Keratinocyte (primary cell): ENCODE measurements at regions not wholly inside any gene's neighbourhood (a gene's known extent, or its start where the extent isn't known, plus 50 kb on each side); places are given as distances from the start of the nearest gene placed in this dataset.

Experiments
- CTCF ChIP-seq, 3 experiments: IDR thresholded peaks in 1 of 3; conservative IDR thresholded peaks in 1 of 3; optimal IDR thresholded peaks in 1 of 3; 2 replicates in 2 of 3; 3 replicates in 1 of 3; pipeline versions ENCODE3 to v1.5.1; 2011; ENCODE audit warnings: low read length in 3 of 3, mild to moderate bottlenecking in 3 of 3, moderate library complexity in 2 of 3, control low read depth in 1 of 3, inconsistent platforms in 1 of 3; ENCODE audit not compliant: insufficient read depth in 2 of 3; ENCODE audit errors: extremely low read depth in 1 of 3
- EZH2 ChIP-seq: IDR thresholded peaks from one replicate; pipeline ENCODE4 v1.6.1; 2012; ENCODE audit warnings: inconsistent platforms, mild to moderate bottlenecking, low read length, moderate library complexity

GRCh38 chr12:94716339-94716738 is 66.0 kb upstream of the TMCC3 start:
- TF ChIP-seq CTCF (optimal IDR thresholded peaks at IDR 0.05 in 1 of 3, IDR thresholded peaks at IDR 0.05 in 1 of 3, conservative IDR thresholded peaks at IDR 0.05 in 1 of 3; ENCODE audit: extremely low read depth in 1 of 3, insufficient read depth in 2 of 3, low read length in 3 of 3) (no peak), EZH2 (no peak)
